Retinal pigment epithelial cell (primary cell): ENCODE measurements at regions not wholly inside any gene's neighbourhood (a gene's known extent, or its start where the extent isn't known, plus 50 kb on each side); places are given as distances from the start of the nearest gene placed in this dataset.

ENCODE experiments used
- DNase-seq: peaks from one replicate; pipeline ENCODE4 v3.0.0-alpha.2; 2010; ENCODE audit warnings: low read depth
- H3K4me3 ChIP-seq: 2 replicates; pipeline ENCODE4 v1.5.1; 2011; ENCODE audit warnings: mild to moderate bottlenecking, low read length, control low read depth, moderate library complexity
- CTCF ChIP-seq: conservative IDR thresholded peaks from 2 replicates; pipeline ENCODE4 v1.5.1; 2011; ENCODE audit warnings: low read depth, low read length, control low read depth, inconsistent platforms

- no peak overlapping the region for H3K4me3 ChIP-seq
- TF ChIP-seq CTCF, result no peak
- no peak for DNase-seq
Measured at GRCh38 chr21:38622827-38623209, 124.5 kb upstream of the ERG start.

- H3K4me3 ChIP-seq, result no peak overlapping the region
- TF ChIP-seq CTCF, result no peak
- no peak for DNase-seq
Measured at GRCh38 chr21:38623552-38623951, 125.3 kb upstream of the ERG start.

GRCh38 chr21:38625000-38625399 is 126.7 kb upstream of the ERG start:
- no peak for TF ChIP-seq CTCF
- no peak overlapping the region for H3K4me3 ChIP-seq
- DNase-seq, result no peak

GRCh38 chr21:38626306-38626705 is 128.0 kb upstream of the ERG start:
- H3K4me3 ChIP-seq, result no peak overlapping the region
- no peak for DNase-seq
- no peak for TF ChIP-seq CTCF

GRCh38 chr21:38628349-38628748 is 130.1 kb upstream of the ERG start:
- peak; percentile 15 for TF ChIP-seq CTCF
- H3K4me3 ChIP-seq, result no peak overlapping the region
- DNase-seq, result no peak

GRCh38 chr21:38631206-38631605 is 132.9 kb upstream of the ERG start:
- DNase-seq, result no peak
- H3K4me3 ChIP-seq, result no peak overlapping the region
- no peak for TF ChIP-seq CTCF

- no peak overlapping the region for H3K4me3 ChIP-seq
- no peak for TF ChIP-seq CTCF
- no peak for DNase-seq
Measured at GRCh38 chr21:38631676-38632075, 133.4 kb upstream of the ERG start.
